Coronary artery (tissue), 2 donors: ENCODE measurements at regions not wholly inside any gene's neighbourhood (a gene's known extent, or its start where the extent isn't known, plus 50 kb on each side); places are given as distances from the start of the nearest gene placed in this dataset.

Experiments
- DNase-seq: peaks from one replicate; pipeline ENCODE4 v3.0.0-alpha.2; 2017; ENCODE audit warnings: low spot score
- H3K27ac ChIP-seq, 2 donors: fragments of 200-600 bp; sonication (generic); one replicate each; pipeline ENCODE4 v1.5.1; 2016 to 2019
- H3K4me3 ChIP-seq: fragments of 200-600 bp; sonication (generic); 2 replicates; pipeline ENCODE4 v1.5.1; 2016; ENCODE audit warnings: mild to moderate bottlenecking, moderate library complexity
- TF ChIP-seq, protein P1 (sequence below): fragments of 200-600 bp; sonication (generic); IDR thresholded peaks from one replicate; pipeline ENCODE4 v1.5.1; 2019; ENCODE audit warnings: antibody characterized with exemption

DNA sequence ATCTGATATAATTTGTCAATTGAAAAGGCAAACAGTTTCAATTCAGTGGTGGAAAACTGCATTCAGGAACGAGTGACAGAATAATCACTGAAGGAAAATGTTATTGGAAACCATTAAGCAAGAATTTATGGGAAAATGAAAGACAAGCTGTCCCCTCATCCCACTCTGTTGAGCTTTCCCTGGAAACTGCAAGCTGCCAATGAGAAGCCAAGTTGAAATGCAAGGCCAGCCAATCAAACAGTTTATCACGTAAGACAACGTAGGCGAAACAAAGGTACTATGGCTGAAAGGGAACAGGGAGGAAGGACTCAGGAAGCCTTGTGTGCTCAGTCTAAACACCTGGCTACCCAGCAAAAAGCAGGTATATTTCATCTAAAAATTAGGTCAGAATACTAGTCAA, 187.9 kb upstream of the ATP10A start:
- Histone ChIP-seq H3K4me3 (no peak overlapping the region), H3K27ac (no peak overlapping the region)
- DNase-seq = no peak
- TF ChIP-seq, protein P1, sequence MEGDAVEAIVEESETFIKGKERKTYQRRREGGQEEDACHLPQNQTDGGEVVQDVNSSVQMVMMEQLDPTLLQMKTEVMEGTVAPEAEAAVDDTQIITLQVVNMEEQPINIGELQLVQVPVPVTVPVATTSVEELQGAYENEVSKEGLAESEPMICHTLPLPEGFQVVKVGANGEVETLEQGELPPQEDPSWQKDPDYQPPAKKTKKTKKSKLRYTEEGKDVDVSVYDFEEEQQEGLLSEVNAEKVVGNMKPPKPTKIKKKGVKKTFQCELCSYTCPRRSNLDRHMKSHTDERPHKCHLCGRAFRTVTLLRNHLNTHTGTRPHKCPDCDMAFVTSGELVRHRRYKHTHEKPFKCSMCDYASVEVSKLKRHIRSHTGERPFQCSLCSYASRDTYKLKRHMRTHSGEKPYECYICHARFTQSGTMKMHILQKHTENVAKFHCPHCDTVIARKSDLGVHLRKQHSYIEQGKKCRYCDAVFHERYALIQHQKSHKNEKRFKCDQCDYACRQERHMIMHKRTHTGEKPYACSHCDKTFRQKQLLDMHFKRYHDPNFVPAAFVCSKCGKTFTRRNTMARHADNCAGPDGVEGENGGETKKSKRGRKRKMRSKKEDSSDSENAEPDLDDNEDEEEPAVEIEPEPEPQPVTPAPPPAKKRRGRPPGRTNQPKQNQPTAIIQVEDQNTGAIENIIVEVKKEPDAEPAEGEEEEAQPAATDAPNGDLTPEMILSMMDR = no peak

- DNase-seq = no peak
- no peak overlapping the region for H3K27ac ChIP-seq
- no peak overlapping the region for H3K4me3 ChIP-seq
- TF ChIP-seq, protein P1 = no peak
Measured at GRCh38 chr15:26049900-26050657, 187.0 kb upstream of the ATP10A start.

DNA sequence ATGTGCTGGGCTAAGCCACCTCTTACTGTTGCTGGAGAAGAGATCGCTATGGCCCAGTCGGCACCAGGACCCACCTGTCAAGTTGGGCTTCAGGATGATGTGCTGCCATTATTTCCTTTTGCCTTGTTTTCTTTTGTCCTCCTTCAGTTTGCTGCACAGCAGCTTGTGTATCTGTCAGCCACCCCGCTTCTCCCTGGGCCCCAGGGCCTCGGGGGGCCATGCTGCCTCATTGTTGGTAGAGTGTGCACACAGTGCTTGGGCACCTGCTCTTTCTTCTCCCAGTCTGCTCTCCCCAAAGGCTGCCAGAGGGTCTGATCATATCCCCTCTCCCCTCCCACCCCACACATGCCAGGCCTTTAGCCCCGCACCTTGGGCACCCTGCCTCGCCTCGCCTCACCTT, 185.5 kb upstream of the ATP10A start:
- H3K4me3 ChIP-seq = no peak overlapping the region
- DNase-seq = no peak
- no peak overlapping the region for H3K27ac ChIP-seq
- TF ChIP-seq, protein P1 = no peak

DNA sequence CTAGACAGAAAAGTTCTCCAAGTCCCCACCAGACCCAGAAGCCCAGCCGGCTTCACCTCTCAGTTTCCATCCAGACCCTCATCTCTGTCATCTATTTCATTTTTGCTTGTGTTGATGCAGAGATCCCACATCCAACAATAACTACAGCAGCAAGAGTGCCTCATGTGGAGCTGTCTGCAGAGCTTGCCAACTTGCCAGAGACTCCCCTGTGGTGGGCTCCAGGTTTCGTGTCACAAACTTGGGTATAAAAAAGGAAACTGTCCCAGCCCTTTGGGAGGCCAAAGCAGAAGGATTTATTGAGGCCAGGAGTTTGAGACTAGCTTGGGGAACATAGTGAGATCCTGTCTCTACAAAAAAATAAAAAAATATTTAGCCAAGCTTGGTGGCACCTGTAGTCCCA, 182.4 kb upstream of the ATP10A start:
- TF ChIP-seq, protein P1 = no peak
- Histone ChIP-seq H3K4me3 (no peak overlapping the region), H3K27ac (no peak overlapping the region)
- DNase-seq = no peak

DNA sequence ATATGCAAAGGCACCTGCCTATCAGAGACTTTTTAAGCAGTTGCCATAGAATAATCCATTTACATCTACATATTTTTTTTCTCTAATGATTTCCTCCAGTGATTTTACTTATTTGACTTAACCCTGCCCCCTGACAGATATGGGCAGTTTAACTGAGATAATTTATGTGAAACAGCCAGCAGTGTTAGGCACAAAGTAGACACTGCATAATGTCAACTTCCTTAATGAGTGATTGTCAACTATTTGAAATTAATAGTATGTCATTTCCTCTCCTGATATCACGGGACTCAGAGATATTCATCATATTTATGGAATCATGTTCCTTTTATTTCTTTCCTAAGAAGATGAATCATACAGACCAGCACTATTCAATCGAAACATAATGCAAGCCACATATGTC, 179.9 kb upstream of the ATP10A start:
- TF ChIP-seq, protein P1 = no peak
- Histone ChIP-seq H3K27ac (no peak overlapping the region), H3K4me3 (no peak overlapping the region)
- no peak for DNase-seq

GRCh38 chr15:26038693-26039092, 175.6 kb upstream of the ATP10A start:
- H3K4me3 ChIP-seq = no peak overlapping the region
- TF ChIP-seq, protein P1 = no peak
- H3K27ac ChIP-seq = no peak overlapping the region
- no peak for DNase-seq

DNA sequence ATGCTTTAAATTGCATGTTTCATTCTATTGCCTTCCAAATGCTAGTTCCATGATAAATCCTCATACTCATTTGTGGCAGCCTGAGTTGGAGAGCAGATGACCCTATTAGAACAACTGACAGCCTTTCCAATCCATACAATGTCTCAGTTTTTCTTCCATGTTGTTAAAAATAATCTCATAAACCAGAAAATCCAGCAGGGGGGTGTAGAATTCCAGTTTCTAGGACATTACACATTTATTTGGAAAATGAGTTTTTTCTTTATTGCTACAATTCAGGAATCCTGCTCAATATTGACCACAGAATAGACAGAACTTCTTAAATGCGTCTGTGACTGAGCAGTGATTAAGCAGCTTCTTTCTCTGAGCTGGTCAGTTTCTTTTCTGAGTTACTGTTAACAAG, 174.2 kb upstream of the ATP10A start:
- Histone ChIP-seq H3K4me3 (no peak overlapping the region), H3K27ac (no peak overlapping the region)
- DNase-seq = no peak
- TF ChIP-seq, protein P1 = no peak
